ENCODE measurements at regions not wholly inside any gene's neighbourhood (a gene's known extent, or its start where the extent isn't known, plus 50 kb on each side); places are given as distances from the start of the nearest gene placed in this dataset.
A peak's percentile ranks its signal among the peaks of the same experiment; 100 is the strongest.

DNA sequence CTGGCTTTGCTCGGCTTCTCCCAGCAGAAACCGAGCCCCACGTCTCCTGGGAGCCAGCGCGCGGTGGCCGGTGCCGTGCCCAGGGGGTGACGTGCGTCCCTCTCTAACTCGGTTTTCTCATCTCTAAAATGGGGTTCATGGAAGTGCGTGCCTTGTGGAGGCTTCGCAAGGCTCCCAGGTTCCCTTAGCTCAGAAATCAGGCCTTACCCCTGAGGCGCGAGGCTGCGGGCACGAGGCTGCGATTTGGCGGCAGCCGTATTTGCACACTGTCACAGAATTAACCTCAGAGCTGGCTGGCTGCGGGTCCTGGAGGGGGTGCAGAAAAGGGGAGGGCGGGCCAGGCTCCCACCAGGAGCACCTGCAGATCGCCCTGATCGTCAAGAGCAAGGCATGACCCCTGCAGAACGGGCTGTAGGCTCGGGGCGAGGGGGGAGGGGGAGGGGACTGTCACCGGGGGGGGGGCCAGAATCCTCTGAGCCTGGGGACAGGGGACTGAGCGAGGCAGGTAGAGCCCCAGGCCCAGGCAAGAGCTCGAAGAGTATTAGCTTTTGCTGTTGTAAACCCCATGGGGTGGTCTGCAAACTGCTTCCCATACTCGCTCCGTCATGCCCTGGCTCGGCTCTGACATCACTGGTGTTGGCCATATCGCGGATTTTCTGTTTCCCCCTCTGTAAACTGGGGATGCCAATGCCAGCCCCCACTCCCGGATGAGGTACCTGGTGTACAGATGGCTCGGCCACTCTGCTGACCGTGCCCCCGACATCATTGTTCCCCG, 62.2 kb downstream of the CCNE1 start:
- H3K27me3 Mint-ChIP-seq (ENCODE audit: low read depth in 3 of 3): peaks cover 25 to 41% (median 32%) of the 10 kb centered on the region in 3 donors
- H3K36me3 Mint-ChIP-seq: no peaks in the 10 kb centered on the region
- Histone ChIP-seq H2AFZ (ENCODE audit: insufficient read depth, low read depth, low read length, poor library complexity, severe bottlenecking) (peak overlapping the region; percentile 70), H3K4me1 (ENCODE audit: control insufficient read depth in 1 of 2, insufficient read depth in 2 of 2, low read length in 2 of 2) (peaks cover 9 to 18% of the 10 kb centered on the region in 2 donors), H3K9ac (ENCODE audit: insufficient read depth, low read length, poor library complexity, severe bottlenecking) (no peak overlapping the region), H3K27ac (ENCODE audit: low read depth in 1 of 2, low read length in 2 of 2) (no peak overlapping the region), H3K36me3 (replicated peaks in 1 of 2; ENCODE audit: control insufficient read depth in 1 of 2, insufficient read depth in 2 of 2, low read length in 2 of 2) (no peaks in the 10 kb centered on the region), H3K27me3 (ENCODE audit: control insufficient read depth in 2 of 2, insufficient read depth in 2 of 2, low read length in 2 of 2) (peaks cover 8 to 22% of the 10 kb centered on the region in 2 donors), H3K9me3 (replicated peaks in 1 of 2; ENCODE audit: control insufficient read depth in 1 of 2, insufficient read depth in 1 of 2, low read length in 2 of 2) (peaks cover 0 to 4% of the 10 kb centered on the region in 2 donors), H4K20me1 (ENCODE audit: insufficient read depth, low read length) (no peaks in the 10 kb centered on the region), H3K79me2 (ENCODE audit: insufficient read depth, low read length) (no peaks in the 10 kb centered on the region), H3K4me2 (replicated peaks; ENCODE audit: extremely low read depth, low read length, poor library complexity, severe bottlenecking) (peak overlapping the region; percentile 73), H3K4me3 (replicated peaks in 1 of 3; ENCODE audit: low read depth in 2 of 3, low read length in 3 of 3) (no peak overlapping the region)
- H3K27ac Mint-ChIP-seq: no peak overlapping the region
- DNase-seq: no peak
- H3K4me1 Mint-ChIP-seq: peaks cover 15% of the 10 kb centered on the region
- H3K4me3 Mint-ChIP-seq: peak overlapping the region in 1 of 2 donors; percentile 30
- 43% methylated on average over 36 of the region's 40 CpGs for WGBS (ENCODE audit: insufficient coverage)
- TF ChIP-seq, protein P1, sequence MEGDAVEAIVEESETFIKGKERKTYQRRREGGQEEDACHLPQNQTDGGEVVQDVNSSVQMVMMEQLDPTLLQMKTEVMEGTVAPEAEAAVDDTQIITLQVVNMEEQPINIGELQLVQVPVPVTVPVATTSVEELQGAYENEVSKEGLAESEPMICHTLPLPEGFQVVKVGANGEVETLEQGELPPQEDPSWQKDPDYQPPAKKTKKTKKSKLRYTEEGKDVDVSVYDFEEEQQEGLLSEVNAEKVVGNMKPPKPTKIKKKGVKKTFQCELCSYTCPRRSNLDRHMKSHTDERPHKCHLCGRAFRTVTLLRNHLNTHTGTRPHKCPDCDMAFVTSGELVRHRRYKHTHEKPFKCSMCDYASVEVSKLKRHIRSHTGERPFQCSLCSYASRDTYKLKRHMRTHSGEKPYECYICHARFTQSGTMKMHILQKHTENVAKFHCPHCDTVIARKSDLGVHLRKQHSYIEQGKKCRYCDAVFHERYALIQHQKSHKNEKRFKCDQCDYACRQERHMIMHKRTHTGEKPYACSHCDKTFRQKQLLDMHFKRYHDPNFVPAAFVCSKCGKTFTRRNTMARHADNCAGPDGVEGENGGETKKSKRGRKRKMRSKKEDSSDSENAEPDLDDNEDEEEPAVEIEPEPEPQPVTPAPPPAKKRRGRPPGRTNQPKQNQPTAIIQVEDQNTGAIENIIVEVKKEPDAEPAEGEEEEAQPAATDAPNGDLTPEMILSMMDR (IDR thresholded peaks at IDR 0.05): peak; percentile 58
- peaks cover 0 to 4% (median 0%) of the 10 kb centered on the region in 7 donors for H3K9me3 Mint-ChIP-seq
- intact Hi-C loops (cut with micrococcal nuclease): loop anchor here (1.0 to 10.0 kb wide), 3 partner anchors 109 to 147 kb away; no protein-coding TSS in a partner anchor

DNA sequence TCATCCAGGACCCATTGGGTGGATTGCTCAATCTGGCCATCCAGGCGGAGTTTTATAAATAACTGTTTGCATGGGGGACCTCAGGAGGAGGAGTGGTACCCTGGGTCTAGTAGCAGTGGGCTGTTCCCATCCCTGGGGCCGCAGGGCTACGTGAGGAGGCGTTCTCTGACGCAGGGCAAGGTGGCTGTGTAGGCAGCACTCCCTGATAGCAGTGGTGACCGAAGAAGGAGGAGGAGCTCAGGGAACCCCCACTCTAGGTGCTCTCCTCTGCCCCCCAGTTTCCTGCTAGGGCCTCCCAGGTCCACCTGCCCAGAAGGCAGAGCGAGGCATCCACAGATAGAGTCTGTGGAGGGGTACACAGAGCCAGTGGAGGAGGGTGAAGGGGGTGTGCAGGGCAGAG, 64.1 kb downstream of the CCNE1 start:
- intact Hi-C loops (cut with micrococcal nuclease): loop anchor here (10.0 kb wide), 1 partner anchor 111 kb away; no protein-coding TSS in a partner anchor
- no peak overlapping the region for H3K9ac ChIP-seq (ENCODE audit: insufficient read depth, low read length, poor library complexity, severe bottlenecking)

More for the DNA sequence above, 64.1 kb downstream of the CCNE1 start:
- Histone ChIP-seq H3K4me2 (replicated peaks; ENCODE audit: extremely low read depth, low read length, poor library complexity, severe bottlenecking) (no peak overlapping the region), H3K9me3 (replicated peaks in 1 of 2; ENCODE audit: control insufficient read depth in 1 of 2, insufficient read depth in 1 of 2, low read length in 2 of 2) (peaks cover 0 to 4% of the 10 kb centered on the region in 2 donors), H3K4me3 (replicated peaks in 1 of 3; ENCODE audit: low read depth in 2 of 3, low read length in 3 of 3) (no peak overlapping the region), H3K27me3 (ENCODE audit: control insufficient read depth in 2 of 2, insufficient read depth in 2 of 2, low read length in 2 of 2) (peaks cover 8 to 22% of the 10 kb centered on the region in 2 donors), H4K20me1 (ENCODE audit: insufficient read depth, low read length) (no peaks in the 10 kb centered on the region), H2AFZ (ENCODE audit: insufficient read depth, low read depth, low read length, poor library complexity, severe bottlenecking) (peak overlapping the region; percentile 51), H3K36me3 (replicated peaks in 1 of 2; ENCODE audit: control insufficient read depth in 1 of 2, insufficient read depth in 2 of 2, low read length in 2 of 2) (no peaks in the 10 kb centered on the region), H3K4me1 (ENCODE audit: control insufficient read depth in 1 of 2, insufficient read depth in 2 of 2, low read length in 2 of 2) (peaks cover 9 to 18% of the 10 kb centered on the region in 2 donors), H3K27ac (ENCODE audit: low read depth in 1 of 2, low read length in 2 of 2) (no peak overlapping the region), H3K79me2 (ENCODE audit: insufficient read depth, low read length) (no peaks in the 10 kb centered on the region)
- peaks cover 15% of the 10 kb centered on the region for H3K4me1 Mint-ChIP-seq
- no peak overlapping the region for H3K4me3 Mint-ChIP-seq
- H3K27ac Mint-ChIP-seq: no peak overlapping the region
- TF ChIP-seq, protein P1 (IDR thresholded peaks at IDR 0.05): no peak
- peaks cover 0 to 7% (median 0%) of the 10 kb centered on the region in 7 donors for H3K9me3 Mint-ChIP-seq
- no peak for DNase-seq
- peaks cover 25 to 40% (median 32%) of the 10 kb centered on the region in 3 donors for H3K27me3 Mint-ChIP-seq (ENCODE audit: low read depth in 3 of 3)
- 100% methylated on average over 6 of the region's 7 CpGs for WGBS (ENCODE audit: insufficient coverage)
- H3K36me3 Mint-ChIP-seq: no peaks in the 10 kb centered on the region

Measured in CD14-positive monocyte (primary cell).